Activated T-helper 17 cell treated with anti-CD3 and anti-CD28 coated beads, Interleukin-2, amount 50 U/mL, for 72 hours (primary cell): ENCODE measurements at regions not wholly inside any gene's neighbourhood (a gene's known extent, or its start where the extent isn't known, plus 50 kb on each side); places are given as distances from the start of the nearest gene placed in this dataset.

Experiments
- ATAC-seq: fragments of 150-1000 bp; cut with Tn5 transposase; replicated peaks from 2 replicates; pipeline ENCODE4 v1.10.0; 2021; ENCODE audit warnings: mild to moderate bottlenecking, moderate library complexity
- H3K27ac Mint-ChIP-seq: one replicate; pipeline ENCODE4 v1.8.0; 2022; ENCODE audit warnings: mixed read lengths
- H3K27me3 Mint-ChIP-seq: one replicate; pipeline ENCODE4 v1.8.0; 2022; ENCODE audit warnings: mixed read lengths
- H3K36me3 Mint-ChIP-seq: one replicate; pipeline ENCODE4 v1.8.0; 2022; ENCODE audit warnings: low read depth, mild to moderate bottlenecking, mixed read lengths
- H3K4me1 Mint-ChIP-seq: one replicate; pipeline ENCODE4 v1.8.0; 2022; ENCODE audit warnings: mixed read lengths
- H3K4me3 Mint-ChIP-seq: one replicate; pipeline ENCODE4 v1.8.0; 2022; ENCODE audit warnings: mild to moderate bottlenecking, mixed read lengths
- H3K9me3 Mint-ChIP-seq: one replicate; pipeline ENCODE4 v1.8.0; 2022; ENCODE audit warnings: mixed read lengths

DNA sequence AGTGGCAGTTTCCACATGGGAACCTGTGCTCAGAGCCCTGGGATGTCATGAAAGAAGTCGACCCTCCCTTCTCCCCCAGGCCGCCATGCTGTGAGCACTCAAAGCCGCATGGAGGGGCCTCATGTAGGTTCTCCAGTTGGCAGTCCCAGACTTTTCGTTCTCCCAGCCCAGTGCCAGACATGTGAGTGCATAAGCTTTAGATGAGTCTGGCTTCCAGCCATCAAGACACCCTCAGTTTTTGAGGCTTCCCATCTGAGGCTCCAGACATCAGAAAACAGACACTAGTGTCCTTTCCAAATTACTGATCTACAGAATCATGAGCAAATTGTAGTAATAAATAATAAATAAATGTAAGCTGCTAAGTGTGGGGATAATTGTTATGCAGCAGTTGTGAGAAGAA, 136.5 kb upstream of the AGBL1 start:
- no peaks in the 10 kb centered on the region for H3K27me3 Mint-ChIP-seq
- H3K36me3 Mint-ChIP-seq = no peaks in the 10 kb centered on the region
- no peak overlapping the region for H3K4me3 Mint-ChIP-seq
- H3K9me3 Mint-ChIP-seq = no peaks in the 10 kb centered on the region
- ATAC-seq = no peak
- H3K4me1 Mint-ChIP-seq = peaks cover 3% of the 10 kb centered on the region
- no peak overlapping the region for H3K27ac Mint-ChIP-seq

DNA sequence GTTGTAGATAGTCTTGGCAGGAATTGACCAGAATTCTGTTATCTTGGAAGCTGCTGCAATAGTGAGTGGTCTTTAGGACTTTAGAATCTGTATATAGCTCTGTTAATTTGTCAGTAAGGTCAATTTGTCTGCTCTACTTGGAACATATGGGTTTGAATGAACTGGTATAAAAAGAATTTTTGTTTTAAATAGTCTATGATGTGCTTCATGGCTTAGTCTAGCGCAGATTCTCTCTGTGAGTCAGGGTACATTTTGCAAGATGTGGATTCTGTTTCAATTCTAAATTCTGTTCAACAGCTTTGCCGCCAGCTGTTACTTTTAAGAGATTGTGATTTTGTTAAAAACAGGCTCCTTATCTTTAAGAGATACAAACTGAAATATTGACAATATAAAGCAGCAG, 135.9 kb upstream of the AGBL1 start:
- H3K36me3 Mint-ChIP-seq = no peaks in the 10 kb centered on the region
- no peaks in the 10 kb centered on the region for H3K27me3 Mint-ChIP-seq
- peaks cover 3% of the 10 kb centered on the region for H3K4me1 Mint-ChIP-seq
- H3K9me3 Mint-ChIP-seq = no peaks in the 10 kb centered on the region
- H3K27ac Mint-ChIP-seq = no peak overlapping the region
- ATAC-seq = no peak
- H3K4me3 Mint-ChIP-seq = no peak overlapping the region

DNA sequence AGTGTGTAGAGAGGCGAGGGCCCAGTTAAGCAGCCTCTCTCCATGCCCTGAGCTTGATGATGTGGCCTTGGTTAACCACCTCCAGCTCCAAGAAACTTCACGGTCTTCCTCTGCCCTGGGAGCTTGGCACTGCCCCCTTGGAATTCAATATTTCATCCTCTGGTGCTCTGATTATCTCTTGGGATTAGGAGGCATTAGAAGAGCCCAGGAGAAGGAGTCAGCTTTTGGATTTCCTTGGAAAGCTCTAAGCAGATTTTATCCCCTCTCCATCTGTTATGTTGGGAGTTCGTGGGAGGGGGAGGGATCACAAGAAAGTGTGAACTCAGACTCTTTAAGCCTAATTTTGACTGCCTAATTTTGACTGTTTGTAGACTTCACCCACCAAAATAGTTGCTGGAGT, 132.7 kb upstream of the AGBL1 start:
- H3K9me3 Mint-ChIP-seq = no peaks in the 10 kb centered on the region
- no peaks in the 10 kb centered on the region for H3K27me3 Mint-ChIP-seq
- H3K36me3 Mint-ChIP-seq = no peaks in the 10 kb centered on the region
- no peak overlapping the region for H3K4me3 Mint-ChIP-seq
- no peaks in the 10 kb centered on the region for H3K4me1 Mint-ChIP-seq
- no peak for ATAC-seq
- H3K27ac Mint-ChIP-seq = no peak overlapping the region

DNA sequence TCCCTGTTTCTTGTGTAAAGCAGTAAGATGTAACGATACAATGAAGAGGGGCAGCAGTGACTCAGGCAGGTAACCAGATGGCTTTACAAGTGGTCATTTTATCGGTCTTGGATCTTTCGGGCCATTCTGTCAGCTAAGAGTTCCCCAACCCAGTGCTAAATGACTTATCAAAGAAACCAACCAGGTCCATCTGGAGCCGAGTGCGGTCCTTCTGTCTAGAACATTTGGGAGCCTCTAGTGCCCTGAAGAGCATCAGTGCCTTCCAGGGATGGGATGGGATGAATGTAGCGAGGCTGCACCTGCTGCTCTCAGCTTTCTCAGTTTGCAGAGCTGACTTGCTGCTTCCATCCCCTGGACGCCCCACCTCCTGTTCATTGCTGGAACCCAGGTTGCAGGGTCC, 131.7 kb upstream of the AGBL1 start:
- Mint-ChIP-seq H3K4me3 (no peak overlapping the region), H3K27ac (no peak overlapping the region), H3K9me3 (no peaks in the 10 kb centered on the region), H3K4me1 (no peaks in the 10 kb centered on the region), H3K27me3 (no peaks in the 10 kb centered on the region), H3K36me3 (no peaks in the 10 kb centered on the region)
- ATAC-seq = no peak

DNA sequence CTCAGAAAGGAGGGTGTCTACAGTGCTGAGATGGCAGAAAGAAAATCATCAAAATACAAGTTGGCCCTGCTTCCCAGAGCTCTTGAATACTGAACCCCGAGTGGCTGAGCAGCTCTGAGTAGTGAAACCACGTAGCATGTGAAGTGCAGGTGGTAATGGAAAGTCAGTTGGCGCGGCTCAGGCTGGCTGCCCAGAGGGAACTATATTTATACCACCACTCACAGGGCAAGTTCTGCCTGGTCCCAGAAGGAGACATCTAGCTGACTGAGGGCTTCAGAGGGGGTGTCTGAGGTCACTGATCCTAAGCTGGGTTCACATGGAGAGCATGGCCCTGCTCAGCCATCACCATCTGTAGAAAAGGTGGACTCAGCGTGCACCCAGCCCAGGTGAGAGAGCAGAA, 129.6 kb upstream of the AGBL1 start:
- ATAC-seq = no peak
- Mint-ChIP-seq H3K27me3 (peaks cover 4% of the 10 kb centered on the region), H3K9me3 (no peaks in the 10 kb centered on the region), H3K36me3 (no peaks in the 10 kb centered on the region), H3K4me1 (peaks cover 1% of the 10 kb centered on the region), H3K4me3 (no peak overlapping the region), H3K27ac (no peak overlapping the region)

DNA sequence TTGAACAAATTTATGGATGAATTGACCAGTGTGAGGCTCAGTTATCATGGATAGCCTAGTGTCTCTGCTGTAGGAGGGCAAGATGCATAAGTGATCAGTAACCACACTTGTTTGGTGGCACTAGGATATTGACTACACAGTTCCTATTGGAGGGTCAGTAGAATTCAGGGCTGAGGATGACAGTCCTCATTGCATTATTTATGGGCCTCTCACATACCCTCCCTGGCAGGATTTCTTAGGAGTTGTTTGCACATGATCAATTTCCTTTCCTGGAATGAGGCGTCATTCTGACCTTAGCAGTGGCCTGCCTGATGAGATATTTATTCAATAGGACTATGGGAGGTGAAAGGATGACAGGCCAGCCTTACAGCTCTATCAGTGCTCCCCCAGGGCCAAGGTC, 125.1 kb upstream of the AGBL1 start:
- ATAC-seq = no peak
- no peak overlapping the region for H3K4me3 Mint-ChIP-seq
- H3K27me3 Mint-ChIP-seq = peaks cover 4% of the 10 kb centered on the region
- no peaks in the 10 kb centered on the region for H3K36me3 Mint-ChIP-seq
- no peaks in the 10 kb centered on the region for H3K9me3 Mint-ChIP-seq
- no peak overlapping the region for H3K27ac Mint-ChIP-seq
- peaks cover 10% of the 10 kb centered on the region for H3K4me1 Mint-ChIP-seq

DNA sequence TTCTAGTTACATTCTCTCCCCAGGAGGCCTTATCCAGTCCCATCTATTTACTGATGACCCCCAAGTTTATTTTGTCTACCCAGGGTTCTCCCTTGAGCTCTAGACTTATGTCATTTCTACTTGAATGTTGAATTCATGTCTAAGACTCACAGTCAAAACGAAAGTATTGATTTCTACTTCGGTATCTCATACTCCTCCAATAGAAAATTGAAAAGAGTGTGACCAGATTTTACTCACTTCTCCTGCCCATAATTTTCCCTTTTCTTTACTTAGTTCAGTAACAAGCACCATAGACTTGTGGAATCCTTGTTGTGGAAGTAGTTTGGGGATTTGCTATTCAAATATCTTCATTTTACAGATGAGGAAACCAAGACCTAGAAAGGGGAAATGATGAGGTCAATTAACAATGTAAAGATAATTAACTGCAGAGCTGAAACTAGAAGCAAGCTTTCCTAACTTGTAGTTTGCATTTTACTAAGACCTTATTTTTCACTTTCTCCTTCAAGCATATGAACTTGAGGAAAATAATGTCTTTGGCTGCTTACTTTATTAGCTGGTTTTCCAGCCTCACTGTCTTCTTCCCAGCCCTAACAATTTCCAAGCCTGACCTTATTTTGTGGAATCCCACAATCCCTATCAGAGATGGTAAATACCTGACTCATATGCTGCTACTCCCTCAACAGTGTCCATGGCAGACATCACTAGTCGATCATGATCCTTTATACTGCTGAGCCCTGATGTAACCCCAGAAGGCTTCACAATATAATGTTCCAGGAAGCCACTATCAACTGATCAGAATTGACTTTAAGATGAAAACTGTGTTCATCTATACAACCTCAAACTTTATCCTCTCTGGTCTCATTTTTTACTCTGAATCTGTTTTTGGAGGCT, 123.9 kb upstream of the AGBL1 start:
- Mint-ChIP-seq H3K9me3 (no peaks in the 10 kb centered on the region), H3K27ac (no peak overlapping the region), H3K36me3 (no peaks in the 10 kb centered on the region), H3K4me3 (no peak overlapping the region), H3K27me3 (peaks cover 7% of the 10 kb centered on the region), H3K4me1 (peaks cover 10% of the 10 kb centered on the region)
- ATAC-seq = peak; percentile 81

DNA sequence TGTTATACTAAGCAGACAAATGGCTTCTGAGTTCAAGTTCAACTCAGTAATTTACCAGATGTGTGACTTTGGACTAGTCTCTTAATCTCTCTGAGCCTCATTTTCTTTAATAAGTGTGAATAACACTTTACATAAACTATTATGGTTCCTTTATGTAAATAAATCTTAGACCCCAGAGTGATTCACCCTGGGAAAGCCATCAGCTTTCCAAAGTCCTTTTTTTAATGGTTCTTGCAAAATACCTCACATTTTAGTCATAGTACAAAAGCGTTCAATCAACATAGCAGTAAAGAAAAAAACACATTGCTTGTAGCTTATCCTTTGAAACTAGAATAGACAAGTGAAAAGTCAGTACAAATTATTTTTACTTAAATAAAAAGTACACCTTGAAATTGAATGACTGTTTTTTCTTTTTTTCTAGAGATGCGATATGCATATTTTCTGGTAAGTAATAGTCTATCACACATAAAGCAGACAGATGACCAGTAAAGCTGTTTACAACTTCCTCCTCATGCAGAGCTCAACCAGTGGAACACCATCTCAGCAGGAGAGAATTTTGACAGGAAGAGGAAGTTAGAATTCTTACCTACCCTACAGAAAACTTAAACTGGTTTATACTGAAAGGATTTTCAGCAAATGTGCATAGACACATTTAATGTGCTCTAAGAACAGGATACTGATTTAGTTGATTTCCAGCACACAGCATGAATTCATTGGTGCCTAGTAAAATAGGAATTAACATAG, 123.0 kb upstream of the AGBL1 start:
- no peak overlapping the region for H3K27ac Mint-ChIP-seq

DNA sequence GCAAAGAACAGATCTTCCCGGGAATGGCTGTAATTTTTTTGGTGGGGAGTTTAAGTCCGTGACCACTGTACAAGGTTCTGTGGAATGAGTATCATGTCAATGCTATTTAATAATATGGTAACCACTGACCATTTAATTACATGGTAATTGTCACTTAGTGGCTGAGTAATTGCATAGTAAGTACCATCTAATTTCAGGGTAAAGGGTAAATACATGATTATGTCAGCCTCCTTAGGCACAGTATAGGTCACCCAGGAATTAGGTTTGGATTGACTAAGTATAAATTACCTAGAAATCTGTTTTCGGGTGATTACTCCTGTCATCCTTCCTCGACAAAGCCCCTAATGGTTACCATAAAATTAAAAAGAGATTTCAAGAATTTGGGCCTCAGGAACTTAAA, 120.1 kb upstream of the AGBL1 start:
- H3K4me3 Mint-ChIP-seq = no peak overlapping the region
- H3K27ac Mint-ChIP-seq = no peak overlapping the region
- H3K9me3 Mint-ChIP-seq = no peaks in the 10 kb centered on the region
- no peak for ATAC-seq
- H3K36me3 Mint-ChIP-seq = no peaks in the 10 kb centered on the region
- H3K27me3 Mint-ChIP-seq = peaks cover 3% of the 10 kb centered on the region
- peaks cover 10% of the 10 kb centered on the region for H3K4me1 Mint-ChIP-seq

More for the DNA sequence above, 123.0 kb upstream of the AGBL1 start:
- Mint-ChIP-seq H3K9me3 (no peaks in the 10 kb centered on the region), H3K36me3 (no peaks in the 10 kb centered on the region), H3K4me3 (no peak overlapping the region), H3K4me1 (peaks cover 10% of the 10 kb centered on the region), H3K27me3 (peaks cover 7% of the 10 kb centered on the region)
- no peak for ATAC-seq

DNA sequence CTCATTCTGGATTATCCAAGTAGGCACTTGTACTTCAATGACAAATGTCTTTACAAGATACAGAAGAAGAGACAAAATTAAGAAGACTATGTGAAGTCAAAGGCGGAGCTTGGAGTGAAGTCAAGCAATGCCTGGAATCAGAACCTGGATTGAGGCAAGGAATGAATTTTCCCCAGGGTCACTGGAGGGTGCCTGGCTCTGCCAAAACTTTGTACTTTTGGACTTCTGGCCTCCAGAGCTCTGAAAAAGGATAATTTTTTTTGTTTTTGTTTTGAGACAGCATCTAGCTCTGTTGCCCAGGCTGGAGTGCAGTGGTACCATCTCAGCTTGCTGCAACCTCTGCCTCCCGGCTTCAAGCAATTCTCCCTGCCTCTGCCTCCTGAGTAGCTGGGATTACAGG, 119.3 kb upstream of the AGBL1 start:
- Mint-ChIP-seq H3K27me3 (peaks cover 3% of the 10 kb centered on the region), H3K4me3 (no peak overlapping the region), H3K27ac (no peak overlapping the region), H3K4me1 (peaks cover 6% of the 10 kb centered on the region), H3K9me3 (no peaks in the 10 kb centered on the region), H3K36me3 (no peaks in the 10 kb centered on the region)
- ATAC-seq = no peak

DNA sequence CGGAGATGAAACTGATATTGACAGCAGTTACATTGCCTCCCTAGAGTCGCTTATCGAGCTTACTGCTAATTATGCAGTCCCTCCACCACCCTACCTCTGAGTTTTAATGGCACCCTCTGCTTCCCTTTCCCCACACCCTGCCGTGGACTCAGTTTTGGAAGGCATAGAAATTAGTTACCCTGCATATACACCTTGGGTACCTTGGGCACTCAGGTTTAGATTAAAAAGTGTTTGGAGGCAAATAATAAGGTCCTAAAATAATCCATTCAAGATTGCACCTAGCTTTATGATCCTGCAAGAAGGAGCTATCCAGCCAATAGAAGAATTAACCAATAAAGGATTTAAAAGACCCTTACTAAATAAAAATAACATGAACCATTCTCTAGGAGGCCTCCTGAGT, 117.8 kb upstream of the AGBL1 start:
- no peak overlapping the region for H3K4me3 Mint-ChIP-seq
- H3K9me3 Mint-ChIP-seq = no peaks in the 10 kb centered on the region
- ATAC-seq = no peak
- H3K4me1 Mint-ChIP-seq = no peaks in the 10 kb centered on the region
- peaks cover 8% of the 10 kb centered on the region for H3K27me3 Mint-ChIP-seq
- no peak overlapping the region for H3K27ac Mint-ChIP-seq
- no peaks in the 10 kb centered on the region for H3K36me3 Mint-ChIP-seq

DNA sequence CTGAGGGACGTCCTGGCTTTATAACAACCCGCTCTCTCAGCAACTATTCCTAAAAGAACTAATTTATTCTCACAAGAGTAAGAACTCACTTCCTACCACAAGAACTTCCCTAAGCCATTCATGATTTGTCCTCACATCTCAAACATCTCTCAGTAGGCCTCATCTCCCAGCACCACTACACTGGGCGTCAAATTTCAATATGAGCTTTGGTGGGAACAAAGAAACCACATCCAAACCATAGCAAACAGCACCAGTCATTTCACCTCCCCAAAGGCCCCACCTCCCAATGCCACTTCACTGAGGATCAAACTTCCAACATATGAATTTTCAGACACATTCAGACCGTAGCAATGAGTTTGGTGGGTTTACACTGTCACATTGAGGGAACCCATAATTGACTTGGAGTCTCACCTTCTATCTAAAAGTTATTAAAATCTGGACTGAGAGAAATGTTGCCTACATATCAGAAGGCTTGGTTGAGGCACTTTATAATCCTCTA, 116.4 kb upstream of the AGBL1 start:
- H3K36me3 Mint-ChIP-seq = no peaks in the 10 kb centered on the region
- H3K9me3 Mint-ChIP-seq = no peaks in the 10 kb centered on the region
- no peak overlapping the region for H3K4me3 Mint-ChIP-seq
- peaks cover 8% of the 10 kb centered on the region for H3K27me3 Mint-ChIP-seq
- peak; percentile 29 for ATAC-seq
- H3K27ac Mint-ChIP-seq = no peak overlapping the region
- no peaks in the 10 kb centered on the region for H3K4me1 Mint-ChIP-seq

DNA sequence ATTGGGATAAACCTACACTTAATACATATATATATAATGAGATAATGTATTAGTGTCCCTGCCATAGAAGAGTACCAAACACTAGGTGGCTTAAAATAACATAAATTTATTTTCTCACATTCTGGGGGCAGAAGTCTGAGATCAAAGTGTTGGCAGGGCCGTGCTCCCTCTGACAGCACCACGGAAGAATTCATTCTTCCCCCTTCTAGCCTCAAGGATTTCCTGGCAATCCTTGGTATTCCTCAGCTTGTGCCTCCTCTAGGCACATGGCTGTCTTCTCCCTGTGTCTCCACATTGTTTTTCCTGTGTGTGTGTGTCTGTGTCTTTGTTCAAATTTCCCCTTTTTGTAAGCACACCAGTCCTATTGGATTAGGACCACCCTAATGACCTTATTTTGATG, 115.2 kb upstream of the AGBL1 start:
- no peaks in the 10 kb centered on the region for H3K9me3 Mint-ChIP-seq
- H3K27me3 Mint-ChIP-seq = peaks cover 8% of the 10 kb centered on the region
- H3K27ac Mint-ChIP-seq = no peak overlapping the region
- no peak overlapping the region for H3K4me3 Mint-ChIP-seq
- H3K4me1 Mint-ChIP-seq = no peaks in the 10 kb centered on the region
- H3K36me3 Mint-ChIP-seq = no peaks in the 10 kb centered on the region
- ATAC-seq = no peak

DNA sequence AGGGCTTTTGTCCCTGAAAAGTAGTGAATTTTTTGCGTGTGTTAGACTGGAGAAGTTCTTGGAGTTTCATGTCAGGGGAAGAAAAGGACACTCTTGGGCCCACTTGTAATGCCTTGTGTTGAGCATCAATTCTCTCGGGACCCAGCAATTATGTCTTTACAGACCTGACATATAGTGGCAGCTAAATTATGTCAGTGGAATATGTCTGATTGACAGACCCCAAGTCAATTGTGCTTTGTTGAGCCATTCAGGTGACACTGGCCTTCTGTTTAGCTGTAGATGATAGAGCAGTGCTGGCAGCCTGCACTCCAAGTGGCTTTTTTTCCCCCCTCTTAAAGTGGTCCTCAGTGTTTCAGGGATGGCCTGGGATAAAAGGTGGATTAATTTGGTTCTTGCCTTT, 112.1 kb upstream of the AGBL1 start:
- Mint-ChIP-seq H3K4me1 (no peaks in the 10 kb centered on the region), H3K27me3 (peaks cover 5% of the 10 kb centered on the region), H3K36me3 (no peaks in the 10 kb centered on the region), H3K27ac (no peak overlapping the region), H3K4me3 (no peak overlapping the region), H3K9me3 (no peaks in the 10 kb centered on the region)
- ATAC-seq = no peak
